ENCODE measurements at regions not wholly inside any gene's neighbourhood (a gene's known extent, or its start where the extent isn't known, plus 50 kb on each side); places are given as distances from the start of the nearest gene placed in this dataset.

GRCh38 chr5:26239588-26239987 is 798.8 kb downstream of the CDH9 start:
- Histone ChIP-seq H3K4me1 (no peaks in the 10 kb centered on the region), H3K27me3 (no peaks in the 10 kb centered on the region), H3K27ac (no peak overlapping the region), H3K36me3 (no peaks in the 10 kb centered on the region), H3K4me3 (no peak overlapping the region), H3K9me3 (peaks cover 0 to 6% (median 0%) of the 10 kb centered on the region in 12 donors)
- DNase-seq (no peak), ATAC-seq (no peak)
- 67 to 73% (median 71%) methylated on average over 4 of the region's 4 CpGs for WGBS, 4 donors
- intact Hi-C loops (cut with DNase I) = no loop called here
- TF ChIP-seq POLR2A (IDR thresholded peaks at IDR 0.05) = no peak
- TF ChIP-seq, protein P1, sequence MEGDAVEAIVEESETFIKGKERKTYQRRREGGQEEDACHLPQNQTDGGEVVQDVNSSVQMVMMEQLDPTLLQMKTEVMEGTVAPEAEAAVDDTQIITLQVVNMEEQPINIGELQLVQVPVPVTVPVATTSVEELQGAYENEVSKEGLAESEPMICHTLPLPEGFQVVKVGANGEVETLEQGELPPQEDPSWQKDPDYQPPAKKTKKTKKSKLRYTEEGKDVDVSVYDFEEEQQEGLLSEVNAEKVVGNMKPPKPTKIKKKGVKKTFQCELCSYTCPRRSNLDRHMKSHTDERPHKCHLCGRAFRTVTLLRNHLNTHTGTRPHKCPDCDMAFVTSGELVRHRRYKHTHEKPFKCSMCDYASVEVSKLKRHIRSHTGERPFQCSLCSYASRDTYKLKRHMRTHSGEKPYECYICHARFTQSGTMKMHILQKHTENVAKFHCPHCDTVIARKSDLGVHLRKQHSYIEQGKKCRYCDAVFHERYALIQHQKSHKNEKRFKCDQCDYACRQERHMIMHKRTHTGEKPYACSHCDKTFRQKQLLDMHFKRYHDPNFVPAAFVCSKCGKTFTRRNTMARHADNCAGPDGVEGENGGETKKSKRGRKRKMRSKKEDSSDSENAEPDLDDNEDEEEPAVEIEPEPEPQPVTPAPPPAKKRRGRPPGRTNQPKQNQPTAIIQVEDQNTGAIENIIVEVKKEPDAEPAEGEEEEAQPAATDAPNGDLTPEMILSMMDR (IDR thresholded peaks at IDR 0.05) = no peak

- DNase-seq (no peak), ATAC-seq (no peak)
- Histone ChIP-seq H3K27ac (no peak overlapping the region), H3K9me3 (peaks cover 0 to 6% (median 0%) of the 10 kb centered on the region in 12 donors), H3K27me3 (no peaks in the 10 kb centered on the region), H3K36me3 (no peaks in the 10 kb centered on the region), H3K4me3 (no peak overlapping the region), H3K4me1 (no peaks in the 10 kb centered on the region)
- TF ChIP-seq, protein P1 (IDR thresholded peaks at IDR 0.05) = no peak
- no peak for TF ChIP-seq POLR2A (IDR thresholded peaks at IDR 0.05)
- WGBS, 4 donors = 85 to 93% (median 91%) methylated on average over 18 of the region's 18 CpGs
- intact Hi-C loops (cut with DNase I) = no loop called here
Measured at GRCh38 chr5:26237489-26237888, 800.9 kb downstream of the CDH9 start.

- 90 to 97% (median 96%) methylated on average over 9 to 12 of the region's 12 CpGs for WGBS, 4 donors
- H3K27me3 ChIP-seq = no peaks in the 10 kb centered on the region
- no peak overlapping the region for H3K4me3 ChIP-seq
- TF ChIP-seq, protein P1 (IDR thresholded peaks at IDR 0.05) = no peak
- no peak for TF ChIP-seq POLR2A (IDR thresholded peaks at IDR 0.05)
- intact Hi-C loops (cut with DNase I) = no loop called here
- H3K36me3 ChIP-seq = no peaks in the 10 kb centered on the region
- H3K27ac ChIP-seq = no peak overlapping the region
- H3K4me1 ChIP-seq = no peaks in the 10 kb centered on the region
- DNase-seq (no peak), ATAC-seq (no peak)
- peaks cover 0 to 8% (median 0%) of the 10 kb centered on the region in 12 donors for H3K9me3 ChIP-seq
Measured at GRCh38 chr5:26236936-26237335, 801.5 kb downstream of the CDH9 start.

DNA sequence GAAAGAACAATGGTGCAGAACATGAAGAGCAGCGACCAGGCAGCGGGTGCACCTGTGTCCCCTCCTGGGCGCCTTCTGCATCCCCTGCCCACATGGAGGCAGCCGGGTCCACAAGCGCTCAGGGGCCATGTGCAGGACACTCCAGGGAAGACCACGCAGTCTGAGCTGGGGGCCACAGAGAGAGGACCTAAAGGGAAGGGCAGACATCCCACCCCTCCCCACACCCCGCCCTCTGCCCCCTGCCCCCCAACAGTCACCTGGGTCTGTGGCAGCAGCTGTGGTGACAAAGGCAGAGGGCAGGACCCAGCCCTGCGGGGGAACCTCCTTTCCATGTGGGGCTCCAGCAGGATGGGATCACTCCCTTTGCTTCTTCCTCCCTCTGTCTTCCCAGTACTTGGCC is 805.7 kb downstream of the CDH9 start:
- Histone ChIP-seq H3K4me1 (no peaks in the 10 kb centered on the region), H3K36me3 (no peaks in the 10 kb centered on the region), H3K4me3 (no peak overlapping the region), H3K9me3 (peaks cover 0 to 16% (median 0%) of the 10 kb centered on the region in 12 donors), H3K27me3 (no peaks in the 10 kb centered on the region), H3K27ac (no peak overlapping the region)
- DNase-seq = no peak
- TF ChIP-seq, protein P1 (IDR thresholded peaks at IDR 0.05) = no peak
- no peak for TF ChIP-seq POLR2A (IDR thresholded peaks at IDR 0.05)
- 65 to 85% (median 79%) methylated on average over 7 to 8 of the region's 8 CpGs for WGBS, 4 donors
- intact Hi-C loops (cut with DNase I) = no loop called here
- ATAC-seq = no peak

All from heart left ventricle (tissue), 16 donors.